ENCODE measurements at regions not wholly inside any gene's neighbourhood (a gene's known extent, or its start where the extent isn't known, plus 50 kb on each side); places are given as distances from the start of the nearest gene placed in this dataset.
"Not testable (repeated sequence)": the region's sequence is repeated elsewhere in the genome, so short reads cannot be mapped to it uniquely, and the experiment has no call there.

- TF ChIP-seq EZH2 (IDR thresholded peaks at IDR 0.05; ENCODE audit: borderline replicate concordance, low read length) (no peak), CTCF (IDR thresholded peaks at IDR 0.05; ENCODE audit: low read length) (no peak)
- Histone ChIP-seq H3K4me3 (ENCODE audit: low read depth, low read length, poor library complexity, severe bottlenecking) (no peak overlapping the region), H3K9ac (ENCODE audit: low read length) (no peak overlapping the region), H4K20me1 (ENCODE audit: insufficient read depth, low read length) (no peaks in the 10 kb centered on the region), H3K27ac (ENCODE audit: low read depth, low read length, poor library complexity, severe bottlenecking) (no peak overlapping the region), H2AFZ (ENCODE audit: low read length) (no peak overlapping the region), H3K79me2 (ENCODE audit: insufficient read depth, low read length) (no peaks in the 10 kb centered on the region), H3K9me2 (ENCODE audit: low read depth, low read length) (no peaks in the 10 kb centered on the region), H3K4me1 (ENCODE audit: insufficient read depth, low read length, severe bottlenecking) (no peaks in the 10 kb centered on the region), H3K36me3 (ENCODE audit: insufficient read depth, low read length) (no peaks in the 10 kb centered on the region), H3K9me3 (ENCODE audit: low read length) (no peaks in the 10 kb centered on the region), H3F3A (ENCODE audit: insufficient read depth, low read length) (no peaks in the 10 kb centered on the region), H3K4me2 (ENCODE audit: low read length) (no peak overlapping the region), H3K27me3 (ENCODE audit: insufficient read depth, low read length) (no peaks in the 10 kb centered on the region)
These were observed 714.8 kb downstream of the TRHDE start for GRCh38 chr12:72986963-72987362.

GRCh38 chr12:72989458-72989947, 717.3 kb downstream of the TRHDE start:
- no peak for TF ChIP-seq EZH2 (IDR thresholded peaks at IDR 0.05; ENCODE audit: borderline replicate concordance, low read length)
- TF ChIP-seq CTCF (IDR thresholded peaks at IDR 0.05; ENCODE audit: low read length) = no peak
- no peak overlapping the region for H3K4me3 ChIP-seq (ENCODE audit: low read depth, low read length, poor library complexity, severe bottlenecking)
- H3K9ac ChIP-seq (ENCODE audit: low read length) = no peak overlapping the region
- H3K4me1 ChIP-seq (ENCODE audit: insufficient read depth, low read length, severe bottlenecking) = no peaks in the 10 kb centered on the region
- no peaks in the 10 kb centered on the region for H3K79me2 ChIP-seq (ENCODE audit: insufficient read depth, low read length)
- no peaks in the 10 kb centered on the region for H3K9me3 ChIP-seq (ENCODE audit: low read length)
- no peaks in the 10 kb centered on the region for H3F3A ChIP-seq (ENCODE audit: insufficient read depth, low read length)
- no peak overlapping the region for H2AFZ ChIP-seq (ENCODE audit: low read length)
- H3K27me3 ChIP-seq (ENCODE audit: insufficient read depth, low read length) = no peaks in the 10 kb centered on the region
- H4K20me1 ChIP-seq (ENCODE audit: insufficient read depth, low read length) = no peaks in the 10 kb centered on the region
- H3K4me2 ChIP-seq (ENCODE audit: low read length) = no peak overlapping the region
- no peaks in the 10 kb centered on the region for H3K9me2 ChIP-seq (ENCODE audit: low read depth, low read length)
- no peak overlapping the region for H3K27ac ChIP-seq (ENCODE audit: low read depth, low read length, poor library complexity, severe bottlenecking)
- H3K36me3 ChIP-seq (ENCODE audit: insufficient read depth, low read length) = no peaks in the 10 kb centered on the region

GRCh38 chr12:72995029-72995428, 722.9 kb downstream of the TRHDE start:
- H3F3A ChIP-seq (ENCODE audit: insufficient read depth, low read length); H3K27me3 ChIP-seq (ENCODE audit: insufficient read depth, low read length); H3K4me2 ChIP-seq (ENCODE audit: low read length): not testable (repeated sequence)

GRCh38 chr12:72995616-72996015, 723.4 kb downstream of the TRHDE start:
- Histone ChIP-seq H3K4me2 (ENCODE audit: low read length) (no peak overlapping the region), H3K4me3 (ENCODE audit: low read depth, low read length, poor library complexity, severe bottlenecking) (no peak overlapping the region), H3K36me3 (ENCODE audit: insufficient read depth, low read length) (no peaks in the 10 kb centered on the region), H3K9ac (ENCODE audit: low read length) (no peak overlapping the region), H3K27ac (ENCODE audit: low read depth, low read length, poor library complexity, severe bottlenecking) (no peak overlapping the region), H3K4me1 (ENCODE audit: insufficient read depth, low read length, severe bottlenecking) (no peaks in the 10 kb centered on the region), H4K20me1 (ENCODE audit: insufficient read depth, low read length) (no peaks in the 10 kb centered on the region), H3F3A (ENCODE audit: insufficient read depth, low read length) (no peaks in the 10 kb centered on the region), H3K79me2 (ENCODE audit: insufficient read depth, low read length) (no peaks in the 10 kb centered on the region), H2AFZ (ENCODE audit: low read length) (no peak overlapping the region), H3K9me3 (ENCODE audit: low read length) (no peaks in the 10 kb centered on the region), H3K27me3 (ENCODE audit: insufficient read depth, low read length) (no peaks in the 10 kb centered on the region), H3K9me2 (ENCODE audit: low read depth, low read length) (no peaks in the 10 kb centered on the region)
- TF ChIP-seq CTCF (IDR thresholded peaks at IDR 0.05; ENCODE audit: low read length) (no peak), EZH2 (IDR thresholded peaks at IDR 0.05; ENCODE audit: borderline replicate concordance, low read length) (no peak)

More at GRCh38 chr12:72995029-72995428, 722.9 kb downstream of the TRHDE start:
- H3K27ac ChIP-seq (ENCODE audit: low read depth, low read length, poor library complexity, severe bottlenecking); H3K79me2 ChIP-seq (ENCODE audit: insufficient read depth, low read length); H3K4me3 ChIP-seq (ENCODE audit: low read depth, low read length, poor library complexity, severe bottlenecking); H3K9me2 ChIP-seq (ENCODE audit: low read depth, low read length); H3K9me3 ChIP-seq (ENCODE audit: low read length); H2AFZ ChIP-seq (ENCODE audit: low read length); H4K20me1 ChIP-seq (ENCODE audit: insufficient read depth, low read length); H3K36me3 ChIP-seq (ENCODE audit: insufficient read depth, low read length); H3K9ac ChIP-seq (ENCODE audit: low read length); H3K4me1 ChIP-seq (ENCODE audit: insufficient read depth, low read length, severe bottlenecking): not testable (repeated sequence)

- H3K4me2 ChIP-seq (ENCODE audit: low read length); H4K20me1 ChIP-seq (ENCODE audit: insufficient read depth, low read length); H3K36me3 ChIP-seq (ENCODE audit: insufficient read depth, low read length); H3K9me3 ChIP-seq (ENCODE audit: low read length); H3K9me2 ChIP-seq (ENCODE audit: low read depth, low read length); H3K27me3 ChIP-seq (ENCODE audit: insufficient read depth, low read length); H3K9ac ChIP-seq (ENCODE audit: low read length); H2AFZ ChIP-seq (ENCODE audit: low read length); H3K79me2 ChIP-seq (ENCODE audit: insufficient read depth, low read length); H3K27ac ChIP-seq (ENCODE audit: low read depth, low read length, poor library complexity, severe bottlenecking); H3F3A ChIP-seq (ENCODE audit: insufficient read depth, low read length); H3K4me1 ChIP-seq (ENCODE audit: insufficient read depth, low read length, severe bottlenecking); H3K4me3 ChIP-seq (ENCODE audit: low read depth, low read length, poor library complexity, severe bottlenecking): not testable (repeated sequence)
These were observed 729.6 kb downstream of the TRHDE start for GRCh38 chr12:73001806-73002205.

Data from OCI-LY1 (cell line).